GM21360 (cell line): ENCODE measurements at regions not wholly inside any gene's neighbourhood (a gene's known extent, or its start where the extent isn't known, plus 50 kb on each side); places are given as distances from the start of the nearest gene placed in this dataset.

Experiments used
- ATAC-seq: cut with Tn5 transposase; IDR thresholded peaks from one replicate; pipeline ENCODE4 v1.9.1; 2021; ENCODE audit warnings: mild to moderate bottlenecking, moderate library complexity; ENCODE audit not compliant: unreplicated experiment

DNA sequence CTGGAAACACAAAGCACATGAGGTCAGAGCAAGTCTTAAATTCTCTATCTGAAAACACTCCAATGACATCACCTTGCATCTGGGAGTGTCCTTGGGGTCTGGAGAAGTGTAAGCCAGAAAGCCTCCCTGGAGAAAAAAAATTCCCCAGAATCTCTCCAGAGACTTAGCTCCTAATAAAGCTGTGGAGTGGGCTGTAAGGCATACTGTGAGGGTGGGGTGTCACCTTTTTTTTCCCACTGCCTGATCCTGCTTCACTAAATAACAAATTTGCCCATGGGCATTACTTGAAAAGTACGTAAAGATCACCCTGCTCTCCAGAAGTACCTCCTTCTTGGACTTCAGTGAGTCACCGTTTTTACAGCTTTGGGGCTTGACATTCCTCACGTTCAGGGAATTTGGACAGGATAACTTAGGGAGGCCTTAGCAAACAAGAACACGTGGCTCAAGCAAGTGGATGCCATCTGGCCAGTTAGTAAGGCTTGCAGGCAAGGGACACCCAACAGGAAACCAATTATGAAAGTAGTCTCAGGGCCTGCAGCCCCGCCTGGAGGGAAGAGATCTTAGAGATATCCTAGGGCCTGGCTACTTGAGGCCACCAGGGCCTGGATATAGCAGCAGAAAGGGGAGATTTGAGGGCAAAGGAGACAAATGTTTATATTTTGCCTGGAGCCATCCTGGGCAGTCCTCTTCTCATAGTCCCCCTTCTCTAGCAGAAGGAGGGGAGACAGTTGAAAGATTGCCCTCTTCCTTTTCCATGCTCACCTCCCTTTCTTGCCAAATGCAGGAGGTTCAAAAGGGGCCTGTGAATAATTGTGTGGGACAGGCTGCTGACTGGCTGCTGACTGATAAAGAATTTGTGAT is 60.1 kb upstream of the PLAC1 start:
- ATAC-seq: no peak

DNA sequence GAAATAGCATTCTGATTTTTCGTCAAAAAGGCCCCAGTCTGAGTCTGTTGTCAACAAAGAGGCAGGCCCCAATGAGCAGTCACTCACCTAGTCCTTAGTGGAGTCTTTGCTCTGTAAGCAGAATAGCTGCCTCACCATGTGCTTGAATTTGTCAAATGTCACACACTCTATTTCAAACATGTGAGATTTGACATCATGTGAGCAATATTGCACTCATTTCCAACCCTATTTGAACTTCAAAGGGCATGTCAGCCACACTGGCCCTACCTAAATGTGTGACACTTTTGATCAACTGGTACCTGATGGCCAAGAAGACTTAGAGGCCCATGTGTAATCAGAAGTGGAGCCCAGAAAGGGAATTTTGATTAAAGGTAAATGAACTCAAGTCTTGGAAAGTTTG is 59.4 kb upstream of the PLAC1 start:
- no peak for ATAC-seq

DNA sequence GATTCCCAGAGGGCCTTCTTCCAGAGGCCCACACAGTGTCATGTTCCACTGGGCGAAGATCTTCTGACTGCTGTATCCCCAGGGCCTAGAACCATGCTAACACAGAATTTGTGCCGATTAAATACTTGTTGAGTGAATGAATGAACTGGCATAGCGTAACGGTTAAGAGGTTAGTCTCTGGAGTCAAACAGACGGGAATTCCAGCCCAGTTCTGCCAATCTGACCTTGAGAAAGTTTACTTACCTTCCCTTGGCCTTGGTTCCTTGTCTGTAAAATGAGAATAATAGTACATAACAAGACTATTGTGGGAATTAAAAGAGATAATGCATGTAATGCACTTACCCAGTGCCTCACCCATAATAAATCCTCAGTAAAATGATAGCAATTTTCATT is 58.3 kb upstream of the PLAC1 start:
- ATAC-seq: no peak

DNA sequence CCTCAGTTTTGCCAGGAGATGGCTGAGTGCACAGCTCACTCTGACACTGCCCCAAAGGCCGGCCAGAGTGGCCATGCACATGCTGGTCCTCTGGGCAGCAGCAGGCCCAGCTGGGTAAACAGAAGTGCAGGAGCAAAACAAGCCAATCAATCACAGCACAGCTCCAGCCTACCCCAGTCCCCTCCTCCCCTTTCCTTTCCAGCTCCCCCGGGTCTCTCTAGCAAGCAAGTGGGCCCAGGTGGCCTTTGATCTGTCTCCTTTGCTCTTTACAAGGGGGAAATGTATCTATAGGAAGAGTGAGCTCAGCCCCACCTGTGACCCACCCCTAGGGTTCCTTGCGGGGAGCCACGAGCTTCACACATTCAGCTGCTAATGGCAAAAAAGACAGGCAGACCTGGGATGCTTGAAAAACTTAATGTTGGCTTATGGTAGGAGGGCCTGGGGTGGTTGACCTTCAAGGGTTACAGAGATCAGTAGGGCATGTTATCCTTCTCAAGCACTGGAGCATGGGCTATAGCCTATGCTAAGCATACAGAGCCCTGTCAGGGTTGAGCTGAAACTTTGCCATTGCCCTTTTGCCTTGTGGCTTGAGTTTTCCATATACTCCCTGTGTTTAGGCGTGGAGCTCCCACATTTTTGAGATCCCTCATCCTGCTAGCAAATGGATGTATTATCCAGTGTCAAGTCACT is 57.8 kb upstream of the PLAC1 start:
- ATAC-seq: no peak

DNA sequence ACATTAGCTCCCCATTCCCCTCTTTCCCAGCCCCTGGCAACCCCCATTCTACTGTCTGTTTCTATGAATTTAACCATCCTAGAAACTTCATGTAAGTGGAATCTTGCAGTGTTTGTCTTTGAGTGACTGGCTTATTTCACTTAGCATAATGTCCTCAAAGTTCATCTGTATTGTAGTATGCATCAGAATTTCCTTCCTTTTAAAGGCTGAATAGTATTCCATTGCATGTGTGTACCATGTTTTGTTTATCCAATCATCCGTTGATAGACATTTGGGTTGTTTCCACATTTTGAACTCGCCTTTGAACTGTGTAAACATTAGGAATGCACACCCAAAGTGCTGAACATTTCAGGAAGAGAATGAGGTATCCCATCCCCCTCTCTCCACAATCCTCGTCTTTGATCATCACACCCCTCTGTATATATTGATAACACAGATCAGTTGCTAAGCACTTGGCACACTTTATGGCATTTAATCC is 56.4 kb upstream of the PLAC1 start:
- no peak for ATAC-seq

DNA sequence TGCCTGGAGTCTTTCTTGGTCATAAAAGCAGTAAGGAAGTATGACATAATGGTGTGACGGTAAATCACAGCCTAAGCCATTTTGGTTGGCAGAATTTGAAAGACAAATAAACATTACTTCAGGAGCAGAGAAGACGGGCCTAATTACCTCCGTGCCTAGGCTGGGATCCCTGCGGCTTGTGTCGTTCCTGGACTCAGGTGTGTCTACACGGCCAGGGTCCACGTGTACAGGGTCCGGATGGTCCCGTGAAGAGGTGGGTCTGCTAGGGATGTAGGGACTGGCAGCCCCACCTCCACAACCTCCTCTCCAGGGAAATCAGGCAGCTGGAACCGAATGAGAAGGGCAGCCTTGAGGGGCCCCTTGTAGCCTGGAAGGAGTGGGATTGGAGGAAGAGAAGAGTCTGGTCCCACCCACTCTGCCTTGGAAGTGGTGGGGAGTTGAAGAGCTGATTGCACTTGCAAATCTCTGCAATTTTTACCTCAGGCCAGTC is 55.4 kb upstream of the PLAC1 start:
- no peak for ATAC-seq

DNA sequence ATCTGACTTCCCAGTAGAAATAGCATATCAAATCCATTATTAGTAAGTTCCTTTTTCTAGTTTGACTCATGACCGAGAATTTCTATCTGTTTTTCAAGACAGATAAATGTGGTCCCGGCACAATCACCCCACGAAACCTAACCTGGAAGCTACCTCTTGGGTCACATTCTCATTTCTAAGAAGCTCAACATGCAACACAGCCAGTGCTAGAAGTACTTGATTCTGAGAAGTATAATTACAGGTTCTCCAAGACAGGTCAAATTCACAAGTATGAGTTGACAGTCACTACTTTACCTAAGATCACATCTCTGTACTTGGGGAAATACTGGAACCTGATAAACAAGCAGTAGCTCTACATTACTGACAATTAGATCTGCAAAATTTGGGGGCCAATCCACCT is 54.0 kb upstream of the PLAC1 start:
- ATAC-seq: no peak

DNA sequence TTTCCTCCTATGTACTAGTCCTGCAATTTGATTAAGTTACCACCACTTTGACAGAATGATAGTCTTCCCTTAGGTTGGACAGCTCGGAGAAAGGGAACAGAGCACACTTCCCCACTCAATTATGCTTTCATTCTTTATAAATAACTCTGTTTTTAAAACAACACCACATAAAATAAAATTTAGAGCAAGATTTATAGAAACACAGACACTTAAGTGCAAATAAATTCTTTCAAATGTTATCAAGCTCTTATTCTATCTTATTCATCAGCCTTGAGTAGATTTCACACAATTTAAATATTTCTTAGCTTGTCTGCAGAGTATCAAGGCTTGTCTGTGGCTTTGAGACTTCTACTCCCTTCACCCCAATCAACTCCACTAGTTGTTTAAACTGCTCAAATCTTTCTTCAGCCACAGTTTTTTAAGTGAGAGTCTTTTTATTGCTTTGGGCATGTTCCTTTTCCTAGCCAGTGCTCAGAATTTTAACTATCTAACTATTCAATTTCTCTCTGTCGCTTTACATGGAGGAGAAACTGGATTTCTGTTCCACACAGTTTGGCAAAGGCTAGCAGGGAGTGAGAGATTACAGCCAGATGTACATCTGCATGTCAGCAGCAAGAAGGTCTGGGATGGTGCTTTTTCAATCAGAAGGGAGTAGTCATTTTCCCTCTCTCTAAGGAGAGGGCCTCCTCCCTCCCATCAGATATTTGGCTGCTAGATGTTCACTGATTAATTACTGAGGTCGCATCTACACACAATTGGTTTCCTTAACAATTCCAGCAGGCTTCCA is 53.1 kb upstream of the PLAC1 start:
- ATAC-seq: no peak
